GM12878 (cell line): ENCODE measurements at regions not wholly inside any gene's neighbourhood (a gene's known extent, or its start where the extent isn't known, plus 50 kb on each side); places are given as distances from the start of the nearest gene placed in this dataset.

Experiments
- ATAC-seq: fragments of 200-7000 bp; cut with Tn5 transposase; 3 replicates; pipeline ENCODE4 v1.9.1; 2020; ENCODE audit warnings: mild to moderate bottlenecking, moderate library complexity
- BruUV-seq: library from RNA; stranded (reverse); fragments of 400-500 nt; replicated peaks from 2 replicates; lab custom pipeline; 2021; lab: Mats Ljungman, UMichigan
- CTCF ChIA-PET: fragments of 300-600 bp; sonication (Branson Sonifier 250); formaldehyde crosslinking; extraction: SDS; loops from one replicate; lab custom pipeline; 2021; ENCODE audit warnings: inconsistent platforms; lab: Yijun Ruan, JAX
- POLR2A ChIA-PET: fragments of 350-600 bp; formaldehyde crosslinking; extraction: SDS; loops from one replicate; lab custom pipeline; 2021; ENCODE audit warnings: inconsistent platforms; lab: Charles Lee
- RAD21 ChIA-PET: fragments of 300-600 bp; sonication (Branson Sonifier 250); formaldehyde crosslinking; loops from one replicate; lab custom pipeline; 2023; ENCODE audit warnings: antibody characterized with exemption; ENCODE audit not compliant: unreplicated experiment; lab: Charles Lee
- SMC1A ChIA-PET: fragments of 300-600 bp; sonication (Branson Sonifier 250); formaldehyde crosslinking; loops from one replicate; lab custom pipeline; 2023; ENCODE audit not compliant: unreplicated experiment, uncharacterized antibody; lab: Charles Lee
- DNase-seq: peaks from one replicate; pipeline ENCODE4 v3.0.0-alpha.2; 2011; ENCODE audit warnings: low read depth, low spot score
- FAIRE-seq: peaks from 3 replicates; lab custom pipeline; 2011; peaks lifted over from hg19 to GRCh38; lab: Jason Lieb, UNC
- H2AFZ ChIP-seq: 2 replicates; pipeline ENCODE4 v1.6.0; 2011; ENCODE audit warnings: low read depth, low read length, control low read depth; ENCODE audit not compliant: control insufficient read depth
- H3K27ac ChIP-seq: 2 replicates; pipeline ENCODE4 v1.5.1; 2011; ENCODE audit warnings: control low read depth; ENCODE audit not compliant: control insufficient read depth, insufficient read depth
- H3K27me3 ChIP-seq, 2 experiments: replicated peaks in 1 of 2; 2 replicates each; pipeline versions ENCODE4 v1.6.0 to v1.6.1; 2011; ENCODE audit warnings: low read length in 1 of 2; ENCODE audit not compliant: control insufficient read depth in 2 of 2, insufficient read depth in 2 of 2
- H3K36me3 ChIP-seq, 2 experiments: 2 replicates each; pipeline ENCODE4 v1.5.1; 2011; ENCODE audit warnings: low read length in 1 of 2; ENCODE audit not compliant: control insufficient read depth in 2 of 2, insufficient read depth in 2 of 2
- H3K4me1 ChIP-seq: 2 replicates; pipeline ENCODE4 v1.6.1; 2011; ENCODE audit warnings: mild to moderate bottlenecking, low read length, moderate library complexity, mixed read lengths; ENCODE audit not compliant: control insufficient read depth, insufficient read depth
- H3K4me2 ChIP-seq: 2 replicates; pipeline ENCODE4 v1.6.0; 2011; ENCODE audit warnings: control low read depth; ENCODE audit not compliant: control insufficient read depth, insufficient read depth
- H3K4me3 ChIP-seq: fragments of 200-600 bp; sonication (generic); 2 replicates; pipeline ENCODE4 v1.5.1; 2016
- H3K79me2 ChIP-seq: 2 replicates; pipeline ENCODE4 v1.6.0; 2011; ENCODE audit warnings: low read length; ENCODE audit not compliant: control insufficient read depth, insufficient read depth
- H3K9ac ChIP-seq: 2 replicates; pipeline ENCODE4 v1.8.0; 2011; ENCODE audit warnings: low read length, control low read depth, mixed read lengths; ENCODE audit not compliant: control insufficient read depth, insufficient read depth
- H3K9me3 ChIP-seq: replicated peaks from 3 replicates; pipeline ENCODE4 v1.5.1; 2011; ENCODE audit warnings: mild to moderate bottlenecking, low read length; ENCODE audit not compliant: control insufficient read depth, insufficient read depth
- H4K20me1 ChIP-seq: 2 replicates; pipeline ENCODE4 v1.6.0; 2011; ENCODE audit not compliant: control insufficient read depth, insufficient read depth
- BRCA1 ChIP-seq: IDR thresholded peaks from 2 replicates; pipeline ENCODE4 v1.6.1; 2011; ENCODE audit warnings: low read depth, low read length, improper control_type of control experiment
- CBX3 ChIP-seq: fragments of 200-600 bp; sonication (generic); IDR thresholded peaks from 2 replicates; pipeline ENCODE4 v1.6.1; 2016; ENCODE audit warnings: low read depth, borderline replicate concordance
- CREB1 ChIP-seq: IDR thresholded peaks from 2 replicates; pipeline ENCODE4 v1.6.1; 2012; ENCODE audit warnings: low read depth, mild to moderate bottlenecking, inconsistent platforms
- EP300 ChIP-seq, 2 experiments: fragments of 150-350 bp in 1 of 2; IDR thresholded peaks; 2 replicates each; pipeline ENCODE4 v1.6.1; 2011 to 2012; ENCODE audit warnings: low read depth in 2 of 2, low read length in 2 of 2, borderline replicate concordance in 1 of 2, improper control_type of control experiment in 1 of 2, inconsistent platforms in 1 of 2; ENCODE audit not compliant: control insufficient read depth in 1 of 2
- ETV6 ChIP-seq, 2 experiments: fragments of 450-650 bp in 1 of 2; IDR thresholded peaks in 1 of 2; conservative IDR thresholded peaks in 1 of 2; 2 replicates each; pipeline ENCODE4 v1.6.1; 2014; ENCODE audit warnings: antibody characterized with exemption in 1 of 2, borderline replicate concordance in 1 of 2, low read depth in 1 of 2, mild to moderate bottlenecking in 1 of 2, moderate library complexity in 1 of 2
- FOXM1 ChIP-seq: IDR thresholded peaks from 2 replicates; pipeline ENCODE4 v1.6.1; 2012; ENCODE audit warnings: low read depth, mild to moderate bottlenecking, inconsistent platforms, low read length, moderate library complexity
- IKZF1 ChIP-seq: fragments of 450-650 bp; conservative IDR thresholded peaks from 2 replicates; pipeline ENCODE4 v1.6.1; 2017; ENCODE audit warnings: antibody characterized with exemption, mild to moderate bottlenecking
- MEF2A ChIP-seq: IDR thresholded peaks from 2 replicates; pipeline ENCODE4 v1.6.1; 2011; ENCODE audit warnings: low read depth, mild to moderate bottlenecking, low read length, moderate library complexity; ENCODE audit not compliant: insufficient read depth
- POLR2AphosphoS5 ChIP-seq: IDR thresholded peaks from 2 replicates; pipeline ENCODE4 v1.6.1; 2011; ENCODE audit warnings: mild to moderate bottlenecking, low read length, inconsistent platforms
- RAD51 ChIP-seq: fragments of 450-650 bp; IDR thresholded peaks from 2 replicates; pipeline ENCODE4 v1.6.1; 2016; ENCODE audit warnings: moderate library complexity, mild to moderate bottlenecking, inconsistent platforms
- SREBF1 ChIP-seq: IDR thresholded peaks from 2 replicates; pipeline ENCODE4 v1.6.1; 2012; ENCODE audit warnings: mild to moderate bottlenecking, low read length
- SRF ChIP-seq, 2 experiments: IDR thresholded peaks; 2 replicates each; pipeline ENCODE4 v1.6.1; 2011; ENCODE audit warnings: low read depth in 2 of 2, low read length in 2 of 2, mild to moderate bottlenecking in 1 of 2, moderate library complexity in 1 of 2
- STAT1 ChIP-seq: fragments of 450-650 bp; conservative IDR thresholded peaks from 2 replicates; pipeline ENCODE4 v1.6.1; 2014; ENCODE audit warnings: antibody characterized with exemption, mild to moderate bottlenecking
- SUZ12 ChIP-seq: fragments of 200-600 bp; sonication (generic); IDR thresholded peaks from one replicate; pipeline ENCODE4 v1.6.1; 2018; ENCODE audit warnings: antibody characterized with exemption, mild to moderate bottlenecking; ENCODE audit not compliant: unreplicated experiment
- TAF1 ChIP-seq: IDR thresholded peaks from 2 replicates; pipeline ENCODE4 v1.6.1; 2011; ENCODE audit warnings: mild to moderate bottlenecking, low read depth, low read length, borderline replicate concordance
- USF2 ChIP-seq: IDR thresholded peaks from 2 replicates; pipeline ENCODE4 v1.6.1; 2011; ENCODE audit warnings: low read depth, low read length, improper control_type of control experiment, borderline replicate concordance
- WGBS: methylation state at CpG from one replicate; pipeline ENCODE4 v1.1.6; 2016; ENCODE audit warnings: low lambda C conversion rate; ENCODE audit not compliant: insufficient replicate concordance, insufficient coverage; ENCODE audit errors: missing lambda C conversion rate; 5-methylcytosine and 5-hydroxymethylcytosine counted together
- in situ Hi-C: fragments of 300-500 bp; cut with MboI; formaldehyde crosslinking; loops from 9 replicates; pipeline ENCODE4 v1.14.3; 2018; ENCODE audit warnings: mixed read lengths
- intact Hi-C: fragments of 100-400 bp; cut with micrococcal nuclease; formaldehyde crosslinking; loops from one replicate; pipeline ENCODE4 v1.14.2; 2022; ENCODE audit not compliant: unreplicated experiment
- TF ChIP-seq, protein P1 (sequence below): IDR thresholded peaks from 2 replicates; pipeline ENCODE4 v1.6.1; 2011; ENCODE audit warnings: borderline replicate concordance, low read depth, mild to moderate bottlenecking, moderate library complexity, mixed read lengths, low read length; ENCODE audit not compliant: insufficient read depth; ENCODE audit errors: extremely low read length
- TF ChIP-seq, protein P2 (sequence below): fragments of 450-650 bp; formaldehyde crosslinking; IDR thresholded peaks from 2 replicates; pipeline ENCODE4 v1.4.0; 2020; ENCODE audit warnings: mild to moderate bottlenecking, moderate library complexity

DNA sequence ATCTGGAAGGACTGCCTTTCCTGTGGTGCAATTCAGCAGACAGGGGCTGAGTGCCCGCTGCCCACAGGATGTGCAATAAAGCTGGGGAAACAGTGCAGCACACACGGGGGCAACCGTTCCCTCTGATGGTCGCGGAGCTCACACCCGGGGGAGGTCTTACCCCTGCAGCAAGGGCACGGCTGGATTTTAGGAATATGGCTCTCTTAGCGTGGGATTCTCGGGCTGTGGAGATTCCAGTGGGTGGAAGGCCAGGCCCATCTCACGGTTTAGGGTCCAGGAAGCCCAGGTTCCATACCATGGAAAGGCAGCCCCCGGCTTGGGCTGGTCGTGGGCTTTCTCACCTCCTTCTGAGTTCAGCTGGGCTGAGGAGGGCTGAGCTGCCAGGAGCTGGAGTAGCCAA lies 244.1 kb downstream of the MED10 start:
- intact Hi-C loops: no loop called here
- H3K4me1 ChIP-seq: no peaks in the 10 kb centered on the region
- no peaks in the 10 kb centered on the region for H3K9me3 ChIP-seq
- TF ChIP-seq EP300 (IDR thresholded peaks at IDR 0.05; ENCODE audit: borderline replicate concordance in 1 of 2, control insufficient read depth in 1 of 2, low read depth in 2 of 2, low read length in 2 of 2) (no peak), RAD51 (no peak), MEF2A (no peak), SREBF1 (no peak), SRF (IDR thresholded peaks at IDR 0.05; ENCODE audit: low read depth in 2 of 2, low read length in 2 of 2) (no peak), ETV6 (conservative IDR thresholded peaks at IDR 0.05 in 1 of 2, IDR thresholded peaks at IDR 0.05 in 1 of 2; ENCODE audit: borderline replicate concordance in 1 of 2, low read depth in 1 of 2) (no peak), STAT1 (no peak), TAF1 (no peak), SUZ12 (no peak), FOXM1 (no peak), CREB1 (no peak), USF2 (no peak), CBX3 (no peak), IKZF1 (no peak), POLR2AphosphoS5 (no peak), BRCA1 (no peak)
- TF ChIP-seq, protein P1, sequence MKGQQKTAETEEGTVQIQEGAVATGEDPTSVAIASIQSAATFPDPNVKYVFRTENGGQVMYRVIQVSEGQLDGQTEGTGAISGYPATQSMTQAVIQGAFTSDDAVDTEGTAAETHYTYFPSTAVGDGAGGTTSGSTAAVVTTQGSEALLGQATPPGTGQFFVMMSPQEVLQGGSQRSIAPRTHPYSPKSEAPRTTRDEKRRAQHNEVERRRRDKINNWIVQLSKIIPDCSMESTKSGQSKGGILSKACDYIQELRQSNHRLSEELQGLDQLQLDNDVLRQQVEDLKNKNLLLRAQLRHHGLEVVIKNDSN: no peak
- TF ChIP-seq, protein P2, sequence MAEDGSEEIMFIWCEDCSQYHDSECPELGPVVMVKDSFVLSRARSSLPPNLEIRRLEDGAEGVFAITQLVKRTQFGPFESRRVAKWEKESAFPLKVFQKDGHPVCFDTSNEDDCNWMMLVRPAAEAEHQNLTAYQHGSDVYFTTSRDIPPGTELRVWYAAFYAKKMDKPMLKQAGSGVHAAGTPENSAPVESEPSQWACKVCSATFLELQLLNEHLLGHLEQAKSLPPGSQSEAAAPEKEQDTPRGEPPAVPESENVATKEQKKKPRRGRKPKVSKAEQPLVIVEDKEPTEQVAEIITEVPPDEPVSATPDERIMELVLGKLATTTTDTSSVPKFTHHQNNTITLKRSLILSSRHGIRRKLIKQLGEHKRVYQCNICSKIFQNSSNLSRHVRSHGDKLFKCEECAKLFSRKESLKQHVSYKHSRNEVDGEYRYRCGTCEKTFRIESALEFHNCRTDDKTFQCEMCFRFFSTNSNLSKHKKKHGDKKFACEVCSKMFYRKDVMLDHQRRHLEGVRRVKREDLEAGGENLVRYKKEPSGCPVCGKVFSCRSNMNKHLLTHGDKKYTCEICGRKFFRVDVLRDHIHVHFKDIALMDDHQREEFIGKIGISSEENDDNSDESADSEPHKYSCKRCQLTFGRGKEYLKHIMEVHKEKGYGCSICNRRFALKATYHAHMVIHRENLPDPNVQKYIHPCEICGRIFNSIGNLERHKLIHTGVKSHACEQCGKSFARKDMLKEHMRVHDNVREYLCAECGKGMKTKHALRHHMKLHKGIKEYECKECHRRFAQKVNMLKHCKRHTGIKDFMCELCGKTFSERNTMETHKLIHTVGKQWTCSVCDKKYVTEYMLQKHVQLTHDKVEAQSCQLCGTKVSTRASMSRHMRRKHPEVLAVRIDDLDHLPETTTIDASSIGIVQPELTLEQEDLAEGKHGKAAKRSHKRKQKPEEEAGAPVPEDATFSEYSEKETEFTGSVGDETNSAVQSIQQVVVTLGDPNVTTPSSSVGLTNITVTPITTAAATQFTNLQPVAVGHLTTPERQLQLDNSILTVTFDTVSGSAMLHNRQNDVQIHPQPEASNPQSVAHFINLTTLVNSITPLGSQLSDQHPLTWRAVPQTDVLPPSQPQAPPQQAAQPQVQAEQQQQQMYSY (CRISPR knock-in tag): no peak
- SMC1A ChIA-PET: interaction anchor here (1.8 kb wide), 1 partner anchor 17 kb away, joined by 7 read pairs; no protein-coding TSS in a partner anchor
- no peak overlapping the region for H3K27ac ChIP-seq
- no peaks in the 10 kb centered on the region for H3K36me3 ChIP-seq
- no peak overlapping the region for H3K9ac ChIP-seq
- FAIRE-seq (no peak), DNase-seq (no peak), ATAC-seq (no peak)
- BruUV-seq: no TSS peak
- POLR2A ChIA-PET: no interaction called here
- H4K20me1 ChIP-seq: no peaks in the 10 kb centered on the region
- in situ Hi-C loops: no loop called here
- no peak overlapping the region for H2AFZ ChIP-seq
- no peak overlapping the region for H3K4me3 ChIP-seq
- no peaks in the 10 kb centered on the region for H3K27me3 ChIP-seq
- 51% methylated on average over 10 of the region's 12 CpGs for WGBS
- CTCF ChIA-PET: interaction anchor here (0.8 kb wide), 1 partner anchor 14 kb away, joined by 3 read pairs; no protein-coding TSS in a partner anchor
- H3K4me2 ChIP-seq: no peak overlapping the region
- no peaks in the 10 kb centered on the region for H3K79me2 ChIP-seq
- RAD21 ChIA-PET: no interaction called here
